Omental fat pad (tissue), 3 donors: ENCODE measurements at regions not wholly inside any gene's neighbourhood (a gene's known extent, or its start where the extent isn't known, plus 50 kb on each side); places are given as distances from the start of the nearest gene placed in this dataset.

Experiments used
- ATAC-seq: fragments of 150-250 bp; one replicate; pipeline ENCODE4 v1.9.1; 2016; ENCODE audit warnings: mild to moderate bottlenecking, moderate library complexity; ENCODE audit not compliant: low FRiP score
- DNase-seq: peaks from one replicate; pipeline ENCODE4 v3.0.0-alpha.2; 2019; ENCODE audit warnings: low spot score
- CTCF ChIP-seq, 3 donors: fragments of 450-650 bp; IDR thresholded peaks; one replicate each; pipeline ENCODE4 v1.5.1; 2016 to 2017; ENCODE audit warnings: antibody characterized with exemption in 3 of 3, mild to moderate bottlenecking in 3 of 3, moderate library complexity in 2 of 3

- ATAC-seq (no peak), DNase-seq (no peak)
- TF ChIP-seq CTCF (IDR thresholded peaks at IDR 0.05), result no peak
Measured at GRCh38 chr13:111448504-111448903, 128.1 kb downstream of the TEX29 start.

GRCh38 chr13:111449041-111449440 lies 128.6 kb downstream of the TEX29 start:
- DNase-seq, result no peak
- ATAC-seq, result no peak
- no peak for TF ChIP-seq CTCF (IDR thresholded peaks at IDR 0.05)

DNA sequence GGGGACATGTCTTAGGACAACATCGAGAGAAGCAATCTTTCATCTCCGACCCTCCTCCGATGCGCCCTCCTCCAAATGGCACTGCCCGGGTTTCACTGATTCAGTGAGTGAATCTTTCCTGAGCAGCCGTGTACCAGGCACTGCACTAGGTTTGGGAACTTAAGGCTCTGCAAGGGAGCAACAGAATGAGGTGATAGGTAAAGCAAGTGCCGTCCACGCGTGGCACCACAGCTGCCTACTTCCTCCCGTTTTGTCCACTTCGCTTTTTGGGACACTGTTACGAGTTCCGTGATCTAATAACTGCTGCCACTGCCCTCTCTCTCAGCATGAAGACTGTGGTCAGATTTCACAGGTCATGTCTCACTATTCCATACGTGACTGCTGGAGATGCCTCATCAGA lies 131.0 kb downstream of the TEX29 start:
- no peak for DNase-seq
- ATAC-seq, result no peak
- no peak for TF ChIP-seq CTCF (IDR thresholded peaks at IDR 0.05)

- ATAC-seq (no peak), DNase-seq (no peak)
- TF ChIP-seq CTCF (IDR thresholded peaks at IDR 0.05), result no peak
Measured at GRCh38 chr13:111456452-111457230, 136.2 kb downstream of the TEX29 start.

- ATAC-seq, result no peak
- no peak for DNase-seq
- no peak for TF ChIP-seq CTCF (IDR thresholded peaks at IDR 0.05)
Measured at GRCh38 chr13:111458001-111458531, 137.6 kb downstream of the TEX29 start.

- DNase-seq (no peak), ATAC-seq (no peak)
- no peak for TF ChIP-seq CTCF (IDR thresholded peaks at IDR 0.05)
Measured at GRCh38 chr13:111458739-111459138, 138.3 kb downstream of the TEX29 start.
